NCI-H226 (cell line): ENCODE measurements at regions not wholly inside any gene's neighbourhood (a gene's known extent, or its start where the extent isn't known, plus 50 kb on each side); places are given as distances from the start of the nearest gene placed in this dataset.
A peak's percentile ranks its signal among the peaks of the same experiment; 100 is the strongest.

Source experiments
- DNase-seq: peaks from one replicate; pipeline ENCODE4 v3.0.0-alpha.2; 2015

- DNase-seq, result no peak
Measured at GRCh38 chr1:81128079-81128478, 672.7 kb upstream of the ADGRL2 start.

GRCh38 chr1:81126989-81127581, 673.6 kb upstream of the ADGRL2 start:
- no peak for DNase-seq

- DNase-seq, result no peak
Measured at GRCh38 chr1:81125672-81126071, 675.1 kb upstream of the ADGRL2 start.

- no peak for DNase-seq
Measured at GRCh38 chr1:81121306-81121705, 679.4 kb upstream of the ADGRL2 start.

GRCh38 chr1:81119319-81119718, 681.4 kb upstream of the ADGRL2 start:
- DNase-seq, result no peak

GRCh38 chr1:81118550-81118949, 682.2 kb upstream of the ADGRL2 start:
- peak; percentile 91 for DNase-seq

- no peak for DNase-seq
Measured at GRCh38 chr1:81115422-81115821, 685.3 kb upstream of the ADGRL2 start.

GRCh38 chr1:81114191-81114590, 686.5 kb upstream of the ADGRL2 start:
- no peak for DNase-seq

GRCh38 chr1:81113688-81114087, 687.0 kb upstream of the ADGRL2 start:
- peak; percentile 63 for DNase-seq

GRCh38 chr1:81111818-81112217, 688.9 kb upstream of the ADGRL2 start:
- DNase-seq, result peak; percentile 82

GRCh38 chr1:81109038-81109437, 691.7 kb upstream of the ADGRL2 start:
- no peak for DNase-seq

GRCh38 chr1:81097860-81098259, 702.9 kb upstream of the ADGRL2 start:
- DNase-seq, result no peak

- DNase-seq, result no peak
Measured at GRCh38 chr1:81073580-81073979, 727.2 kb upstream of the ADGRL2 start.

GRCh38 chr1:81071969-81072753, 728.6 kb upstream of the ADGRL2 start:
- no peak for DNase-seq

- DNase-seq, result no peak
Measured at GRCh38 chr1:81071072-81071858, 729.5 kb upstream of the ADGRL2 start.

GRCh38 chr1:81069856-81070255, 730.9 kb upstream of the ADGRL2 start:
- no peak for DNase-seq

GRCh38 chr1:81068726-81069125, 732.0 kb upstream of the ADGRL2 start:
- no peak for DNase-seq

- DNase-seq, result no peak
Measured at GRCh38 chr1:81053826-81054225, 746.9 kb upstream of the ADGRL2 start.

GRCh38 chr1:81052162-81052561, 748.6 kb upstream of the ADGRL2 start:
- no peak for DNase-seq

- DNase-seq, result no peak
Measured at GRCh38 chr1:81050390-81050789, 750.3 kb upstream of the ADGRL2 start.

- peak; percentile 93 for DNase-seq
Measured at GRCh38 chr1:81044708-81045107, 756.0 kb upstream of the ADGRL2 start.

GRCh38 chr1:81042225-81042624, 758.5 kb upstream of the ADGRL2 start:
- no peak for DNase-seq

- no peak for DNase-seq
Measured at GRCh38 chr1:81034291-81034690, 766.4 kb upstream of the ADGRL2 start.

GRCh38 chr1:81032973-81033425, 767.7 kb upstream of the ADGRL2 start:
- no peak for DNase-seq
